BE2C (cell line): ENCODE measurements at regions not wholly inside any gene's neighbourhood (a gene's known extent, or its start where the extent isn't known, plus 50 kb on each side); places are given as distances from the start of the nearest gene placed in this dataset.

Experiments
- DNase-seq: peaks from one replicate; pipeline ENCODE4 v3.0.0-alpha.2; 2020
- H3K27me3 ChIP-seq: fragments of 250-450 bp; sonication (Bioruptor Pico); 2 replicates; pipeline ENCODE4 v1.5.1; 2020; ENCODE audit warnings: mild to moderate bottlenecking
- H3K36me3 ChIP-seq: fragments of 250-450 bp; sonication (Bioruptor Pico); 2 replicates; pipeline ENCODE4 v1.5.1; 2020; ENCODE audit warnings: mild to moderate bottlenecking
- H3K4me1 ChIP-seq: fragments of 250-450 bp; sonication (Bioruptor Pico); 2 replicates; pipeline ENCODE4 v1.5.1; 2020
- H3K4me3 ChIP-seq: 2 replicates; pipeline ENCODE4 v1.5.1; 2011; ENCODE audit warnings: low read depth, low read length
- H3K9me3 ChIP-seq: fragments of 250-450 bp; sonication (Bioruptor Pico); 2 replicates; pipeline ENCODE4 v1.5.1; 2020
- CTCF ChIP-seq: IDR thresholded peaks from 2 replicates; pipeline ENCODE4 v1.5.1; 2012; ENCODE audit warnings: mild to moderate bottlenecking, low read depth, low read length

DNA sequence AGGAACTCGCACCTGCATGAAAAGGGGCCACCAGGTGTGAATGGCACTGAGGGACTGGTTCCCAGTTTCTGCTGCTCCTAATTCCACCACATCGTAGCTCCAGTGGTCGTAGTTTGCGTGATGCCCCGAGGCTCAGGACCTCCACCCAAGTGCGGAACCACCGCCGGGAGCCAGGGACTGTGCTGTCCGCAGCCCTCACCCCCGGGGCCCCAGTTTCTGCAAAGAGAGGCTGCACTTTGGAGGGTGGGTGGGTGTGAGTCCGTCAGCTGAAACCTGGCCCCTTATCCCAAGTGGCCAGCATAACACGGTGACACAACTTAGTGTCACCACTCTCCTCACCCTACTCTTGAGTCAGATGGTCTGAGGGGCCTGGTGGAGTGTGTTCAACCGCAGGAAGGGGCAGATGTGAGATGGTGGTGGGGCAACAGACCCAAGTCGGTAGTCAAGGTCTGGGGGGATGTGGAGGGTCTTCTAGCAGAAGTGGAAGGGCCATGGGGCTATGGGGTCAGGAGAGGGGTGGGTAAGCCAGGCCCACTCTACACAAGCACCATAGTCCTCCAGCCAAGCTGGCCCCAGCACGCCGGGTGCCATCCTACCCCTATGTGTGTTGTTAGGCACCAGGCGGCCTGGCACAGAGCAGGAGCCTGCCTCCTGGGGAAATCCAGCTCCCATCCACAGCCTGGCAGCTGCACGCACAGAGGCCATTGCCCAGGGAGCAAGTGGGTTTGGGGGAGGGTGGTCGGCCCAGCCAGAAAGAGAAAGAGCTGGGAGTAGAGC lies 1301.6 kb downstream of the UQCRFS1 start:
- Histone ChIP-seq H3K4me1 (no peaks in the 10 kb centered on the region), H3K27me3 (no peaks in the 10 kb centered on the region), H3K36me3 (no peaks in the 10 kb centered on the region), H3K9me3 (no peaks in the 10 kb centered on the region), H3K4me3 (no peak overlapping the region)
- no peak for DNase-seq
- TF ChIP-seq CTCF, result no peak

DNA sequence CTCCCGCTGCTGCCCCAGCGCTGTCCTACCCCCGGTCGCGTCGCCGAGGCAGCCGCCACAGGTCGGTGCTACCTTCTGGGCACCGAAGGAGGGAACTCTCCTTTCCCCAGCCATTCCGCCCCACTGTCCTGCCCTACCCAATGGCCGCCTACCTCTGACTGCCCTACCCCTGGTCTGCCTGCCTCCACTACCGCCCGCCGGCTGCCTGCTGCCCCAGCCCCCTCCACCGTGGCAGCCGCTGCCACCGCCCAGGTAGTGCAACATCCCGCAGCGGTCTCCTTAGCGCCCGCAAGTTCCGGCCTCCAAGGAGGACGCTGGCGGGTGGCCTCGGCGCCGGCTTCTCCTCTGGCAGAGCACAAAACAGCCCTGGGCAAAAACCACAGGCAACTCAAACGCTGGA lies 1303.1 kb downstream of the UQCRFS1 start:
- Histone ChIP-seq H3K4me3 (no peak overlapping the region), H3K27me3 (no peaks in the 10 kb centered on the region)
- no peak for DNase-seq

GRCh38 chr19:27909185-27909840 lies 1303.6 kb downstream of the UQCRFS1 start:
- no peak for TF ChIP-seq CTCF
- H3K36me3 ChIP-seq, result no peaks in the 10 kb centered on the region
- DNase-seq, result no peak
- H3K9me3 ChIP-seq, result no peaks in the 10 kb centered on the region
- no peaks in the 10 kb centered on the region for H3K4me1 ChIP-seq
- no peaks in the 10 kb centered on the region for H3K27me3 ChIP-seq
- H3K4me3 ChIP-seq, result no peak overlapping the region

More for the DNA sequence above, 1303.1 kb downstream of the UQCRFS1 start:
- H3K4me1 ChIP-seq, result no peaks in the 10 kb centered on the region
- TF ChIP-seq CTCF, result no peak
- H3K36me3 ChIP-seq, result no peaks in the 10 kb centered on the region
- H3K9me3 ChIP-seq, result no peaks in the 10 kb centered on the region

GRCh38 chr19:27906081-27906480 lies 1306.9 kb downstream of the UQCRFS1 start:
- Histone ChIP-seq H3K36me3 (no peaks in the 10 kb centered on the region), H3K4me3 (no peak overlapping the region), H3K9me3 (no peaks in the 10 kb centered on the region), H3K27me3 (no peaks in the 10 kb centered on the region), H3K4me1 (no peaks in the 10 kb centered on the region)
- DNase-seq, result no peak
- TF ChIP-seq CTCF, result no peak

- H3K4me1 ChIP-seq, result no peaks in the 10 kb centered on the region
- H3K4me3 ChIP-seq, result no peak overlapping the region
- no peaks in the 10 kb centered on the region for H3K36me3 ChIP-seq
- DNase-seq, result no peak
- H3K9me3 ChIP-seq, result no peaks in the 10 kb centered on the region; the same call in 1 of the 2 replicates
- no peaks in the 10 kb centered on the region for H3K27me3 ChIP-seq
- TF ChIP-seq CTCF, result no peak
Observed at GRCh38 chr19:27905074-27905473, 1307.9 kb downstream of the UQCRFS1 start.

- H3K9me3 ChIP-seq, result no peaks in the 10 kb centered on the region; the same call in 1 of the 2 replicates
- H3K27me3 ChIP-seq, result no peaks in the 10 kb centered on the region
- no peak overlapping the region for H3K4me3 ChIP-seq
- no peaks in the 10 kb centered on the region for H3K36me3 ChIP-seq
- no peaks in the 10 kb centered on the region for H3K4me1 ChIP-seq
- no peak for TF ChIP-seq CTCF
- no peak for DNase-seq
Observed at GRCh38 chr19:27901078-27901477, 1311.9 kb downstream of the UQCRFS1 start.
